ENCODE measurements at regions not wholly inside any gene's neighbourhood (a gene's known extent, or its start where the extent isn't known, plus 50 kb on each side); places are given as distances from the start of the nearest gene placed in this dataset.

DNA sequence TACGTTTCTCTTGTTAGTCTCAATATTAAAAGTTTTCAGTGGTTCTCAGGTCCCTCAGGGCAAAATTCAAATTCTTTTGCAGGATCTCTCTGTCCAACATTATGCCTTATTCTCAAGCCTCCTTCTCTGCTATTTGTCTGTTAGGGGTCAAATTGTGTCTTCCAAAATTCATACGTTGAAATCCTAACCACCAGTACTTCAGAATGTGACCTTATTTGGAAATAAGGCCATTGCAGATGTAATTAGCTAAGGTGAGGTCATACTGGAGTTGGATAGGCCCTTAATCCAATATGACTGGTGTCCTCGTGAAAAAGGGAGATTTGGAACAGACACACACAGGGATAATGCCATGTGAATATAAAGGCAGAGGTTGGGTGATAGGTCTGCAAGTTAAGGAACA lies 64.1 kb upstream of the ADGRF1 start:
- TF ChIP-seq, protein P1, sequence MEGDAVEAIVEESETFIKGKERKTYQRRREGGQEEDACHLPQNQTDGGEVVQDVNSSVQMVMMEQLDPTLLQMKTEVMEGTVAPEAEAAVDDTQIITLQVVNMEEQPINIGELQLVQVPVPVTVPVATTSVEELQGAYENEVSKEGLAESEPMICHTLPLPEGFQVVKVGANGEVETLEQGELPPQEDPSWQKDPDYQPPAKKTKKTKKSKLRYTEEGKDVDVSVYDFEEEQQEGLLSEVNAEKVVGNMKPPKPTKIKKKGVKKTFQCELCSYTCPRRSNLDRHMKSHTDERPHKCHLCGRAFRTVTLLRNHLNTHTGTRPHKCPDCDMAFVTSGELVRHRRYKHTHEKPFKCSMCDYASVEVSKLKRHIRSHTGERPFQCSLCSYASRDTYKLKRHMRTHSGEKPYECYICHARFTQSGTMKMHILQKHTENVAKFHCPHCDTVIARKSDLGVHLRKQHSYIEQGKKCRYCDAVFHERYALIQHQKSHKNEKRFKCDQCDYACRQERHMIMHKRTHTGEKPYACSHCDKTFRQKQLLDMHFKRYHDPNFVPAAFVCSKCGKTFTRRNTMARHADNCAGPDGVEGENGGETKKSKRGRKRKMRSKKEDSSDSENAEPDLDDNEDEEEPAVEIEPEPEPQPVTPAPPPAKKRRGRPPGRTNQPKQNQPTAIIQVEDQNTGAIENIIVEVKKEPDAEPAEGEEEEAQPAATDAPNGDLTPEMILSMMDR (IDR thresholded peaks at IDR 0.05) = no peak
- no peak for TF ChIP-seq EZH2phosphoT487 (IDR thresholded peaks at IDR 0.05)

All from neural progenitor cell (in vitro differentiated cells).